SK-N-DZ (cell line): ENCODE measurements at regions not wholly inside any gene's neighbourhood (a gene's known extent, or its start where the extent isn't known, plus 50 kb on each side); places are given as distances from the start of the nearest gene placed in this dataset.
"Not testable (repeated sequence)": the region's sequence is repeated elsewhere in the genome, so short reads cannot be mapped to it uniquely, and the experiment has no call there.

Experiments
- DNase-seq: peaks from one replicate; pipeline ENCODE4 v3.0.0-alpha.2; 2015; ENCODE audit warnings: low spot score

DNA sequence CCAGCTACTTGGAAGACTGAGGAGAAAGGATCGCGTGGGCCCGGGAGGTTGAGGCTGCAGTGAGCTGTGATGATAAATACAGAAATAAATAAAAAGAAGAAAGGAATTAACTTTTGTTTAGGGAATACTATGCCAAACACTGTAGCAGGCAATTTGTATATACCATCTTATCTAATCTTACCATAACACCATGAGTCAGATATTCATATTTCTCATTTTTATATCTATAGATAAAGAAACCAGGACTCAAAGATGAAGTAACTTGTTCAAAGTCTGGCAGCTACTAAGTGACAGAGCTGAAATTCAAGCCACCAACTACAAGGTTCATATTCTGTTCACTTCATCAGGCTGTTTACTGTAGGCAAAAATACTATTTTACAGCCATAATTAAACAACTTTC is 119.2 kb upstream of the SLC39A10 start:
- DNase-seq, result no peak

DNA sequence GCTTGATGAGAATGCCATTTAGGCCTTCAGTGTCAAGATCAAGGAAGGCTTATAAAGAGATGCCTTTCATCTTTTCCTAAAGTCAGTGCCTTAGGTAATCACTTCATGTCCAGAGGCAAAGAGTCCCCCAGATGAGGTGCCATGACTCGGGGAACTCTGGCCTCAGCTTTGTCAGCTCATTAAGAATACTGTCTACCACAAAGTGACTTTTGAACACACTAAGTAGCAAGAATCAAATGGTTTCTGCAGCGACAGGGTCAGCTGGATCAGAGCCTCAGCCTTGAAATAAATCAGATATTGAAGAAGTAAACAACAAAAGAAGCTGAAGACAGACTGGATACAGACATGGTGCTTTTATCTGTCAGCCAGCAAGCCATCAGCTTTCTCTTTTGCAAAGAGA is 120.1 kb upstream of the SLC39A10 start:
- no peak for DNase-seq

- DNase-seq, result no peak
Observed at GRCh38 chr2:195535911-195536522, 121.0 kb upstream of the SLC39A10 start.

- no peak for DNase-seq
Observed at GRCh38 chr2:195534971-195535370, 122.1 kb upstream of the SLC39A10 start.

- no peak for DNase-seq
Observed at GRCh38 chr2:195533771-195534642, 123.0 kb upstream of the SLC39A10 start.

- no peak for DNase-seq
Observed at GRCh38 chr2:195532628-195533271, 124.3 kb upstream of the SLC39A10 start.

DNA sequence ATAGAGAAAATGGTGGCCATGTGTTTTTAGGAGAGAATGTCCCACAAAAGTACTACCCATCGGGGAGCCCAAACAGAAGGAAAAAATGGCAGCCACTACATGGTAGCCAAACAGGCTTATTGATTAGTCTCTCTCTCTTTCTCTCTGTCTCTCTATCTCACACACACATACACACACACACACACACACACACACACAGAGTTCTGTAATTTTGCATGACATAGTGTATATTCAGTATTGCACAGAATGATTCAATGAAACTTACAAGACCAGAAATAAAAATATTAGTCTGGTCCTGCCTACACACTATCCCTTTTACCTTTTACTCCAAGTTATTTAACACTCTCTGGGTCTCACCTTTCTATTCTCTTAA is 124.8 kb upstream of the SLC39A10 start:
- DNase-seq, result no peak

DNA sequence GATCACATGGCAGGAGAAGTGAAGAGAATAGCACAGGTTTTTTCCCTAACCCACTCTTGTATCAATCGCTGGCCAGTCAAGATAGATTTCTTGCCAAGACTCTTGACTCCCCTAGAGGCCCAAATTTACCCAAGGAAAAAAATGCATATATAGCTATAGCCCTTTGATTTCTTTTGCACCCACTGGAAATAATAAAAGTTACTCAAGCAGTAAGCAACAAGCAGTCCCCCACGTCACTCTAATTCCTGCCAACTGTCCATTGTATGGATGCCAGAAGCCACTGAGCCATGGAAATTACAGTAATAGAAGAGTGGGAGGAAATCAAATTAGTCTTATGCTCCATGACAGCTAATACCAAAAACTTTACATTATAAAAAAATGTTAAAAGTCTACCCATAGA is 125.3 kb upstream of the SLC39A10 start:
- DNase-seq, result no peak

DNA sequence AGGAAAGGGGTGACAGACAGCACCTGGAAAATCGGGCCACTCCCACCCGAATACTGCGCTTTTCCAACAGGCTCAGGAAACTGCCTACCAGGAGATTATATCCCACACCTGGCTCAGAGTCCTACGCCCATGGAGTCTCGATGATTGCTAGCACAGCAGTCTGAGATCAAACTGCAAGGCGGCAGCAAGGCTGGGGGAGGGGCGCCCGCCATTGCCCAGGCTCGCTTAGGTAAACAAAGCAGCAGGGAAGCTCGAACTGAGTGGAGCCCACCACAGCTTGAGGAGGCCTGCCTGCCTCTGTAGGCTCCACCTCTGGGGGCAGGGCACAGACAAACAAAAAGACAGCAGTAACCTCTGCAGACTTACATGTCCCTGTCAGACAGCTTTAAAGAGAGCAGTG is 133.8 kb upstream of the SLC39A10 start:
- not testable (repeated sequence) for DNase-seq

- DNase-seq, result no peak
Observed at GRCh38 chr2:195521589-195521988, 135.4 kb upstream of the SLC39A10 start.

DNA sequence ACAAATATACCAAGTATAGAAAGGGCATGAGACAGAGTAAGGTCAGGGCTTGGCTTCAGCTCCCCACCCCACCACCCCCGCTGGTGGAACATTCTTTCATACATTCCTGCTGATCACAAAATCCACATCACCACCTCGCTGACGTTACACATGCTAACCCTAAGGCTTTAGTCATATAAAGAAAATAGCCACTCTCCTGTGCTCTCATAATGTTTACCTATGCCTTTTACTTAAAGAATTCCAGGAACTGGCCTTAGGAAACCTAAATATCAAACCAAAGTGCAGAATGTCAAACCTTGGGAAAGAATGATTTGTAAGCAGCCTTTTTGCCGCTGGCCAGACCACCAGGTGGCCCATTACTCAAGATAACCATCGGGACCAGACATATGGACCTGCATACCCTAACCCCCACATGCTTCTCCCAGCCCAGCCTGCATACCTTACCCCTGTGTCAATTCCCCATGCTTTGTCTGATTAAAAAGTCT is 136.3 kb upstream of the SLC39A10 start:
- DNase-seq, result peak; percentile 40

- no peak for DNase-seq
Observed at GRCh38 chr2:195515551-195515950, 141.5 kb upstream of the SLC39A10 start.

DNA sequence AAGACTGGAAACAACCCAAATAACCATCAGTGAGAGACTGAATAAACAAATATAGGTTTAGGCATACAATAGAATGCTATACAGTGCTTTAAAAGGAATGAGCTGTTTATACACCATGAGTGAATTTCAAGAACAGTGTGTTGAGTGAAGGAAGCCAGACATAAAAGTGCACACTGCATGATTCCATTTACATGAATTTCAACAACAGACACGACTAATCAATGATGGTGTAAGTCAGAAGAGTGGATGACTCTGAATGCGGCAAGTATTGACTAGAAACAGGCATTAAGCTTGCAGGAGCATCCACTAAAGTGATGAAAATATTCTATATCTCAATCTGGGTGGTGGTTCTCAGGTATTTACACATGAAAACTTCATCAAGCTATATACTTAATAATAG is 142.7 kb upstream of the SLC39A10 start:
- DNase-seq, result no peak

DNA sequence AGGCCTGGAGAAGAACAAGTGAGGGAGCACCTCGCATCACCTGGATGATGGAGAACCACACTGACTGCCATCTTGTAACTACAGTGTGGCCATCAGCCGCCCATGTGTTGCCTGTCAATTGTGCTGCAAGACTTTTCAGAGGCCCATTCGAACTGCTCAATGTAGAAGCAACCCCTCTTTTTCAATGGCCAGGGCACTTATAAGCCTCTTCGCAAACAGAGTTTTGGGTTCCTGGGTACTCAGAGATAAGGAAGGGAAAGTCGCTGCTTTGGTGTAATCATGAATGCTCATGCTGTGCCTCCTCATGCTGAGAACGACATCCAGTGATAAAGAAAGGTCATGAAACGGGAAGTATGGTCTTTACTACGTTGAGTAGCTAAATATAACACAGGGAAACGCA is 143.9 kb upstream of the SLC39A10 start:
- no peak for DNase-seq

- no peak for DNase-seq
Observed at GRCh38 chr2:195509551-195509950, 147.5 kb upstream of the SLC39A10 start.

DNA sequence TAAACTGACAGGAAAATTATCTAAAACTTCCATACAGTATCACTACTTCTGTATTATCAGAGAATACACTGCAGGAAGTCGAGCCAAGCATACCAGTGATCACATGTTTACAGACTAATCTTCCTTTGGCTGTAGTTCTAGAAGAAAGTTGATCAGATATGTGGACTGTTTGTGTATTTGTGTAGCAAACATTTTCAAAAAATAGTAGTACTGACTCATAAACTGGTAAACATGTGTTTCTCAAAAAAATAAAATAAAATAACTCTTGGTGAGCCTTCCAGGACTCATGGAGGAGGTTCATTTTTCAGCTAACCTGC is 148.9 kb upstream of the SLC39A10 start:
- DNase-seq, result no peak

- DNase-seq, result no peak
Observed at GRCh38 chr2:195507447-195508138, 149.4 kb upstream of the SLC39A10 start.

DNA sequence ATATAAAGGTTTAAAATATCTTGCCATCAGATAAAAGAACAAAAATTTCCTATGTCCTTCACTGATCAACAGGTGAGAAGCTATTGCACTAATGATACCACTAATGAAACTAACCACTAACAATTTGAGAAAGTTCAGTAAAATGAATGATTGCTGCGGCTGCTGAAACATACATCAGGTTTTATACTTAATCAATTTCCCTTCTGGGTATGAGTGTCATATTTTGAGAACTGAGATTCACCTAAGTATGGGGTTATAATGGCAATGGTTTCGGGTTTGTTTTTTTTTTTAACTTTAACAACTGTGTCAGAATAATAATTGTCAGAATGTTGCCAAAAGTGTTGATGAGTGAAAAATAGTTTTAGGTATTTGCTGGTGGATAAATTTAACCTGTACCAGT is 151.3 kb upstream of the SLC39A10 start:
- no peak for DNase-seq

- no peak for DNase-seq
Observed at GRCh38 chr2:195503208-195503607, 153.8 kb upstream of the SLC39A10 start.

DNA sequence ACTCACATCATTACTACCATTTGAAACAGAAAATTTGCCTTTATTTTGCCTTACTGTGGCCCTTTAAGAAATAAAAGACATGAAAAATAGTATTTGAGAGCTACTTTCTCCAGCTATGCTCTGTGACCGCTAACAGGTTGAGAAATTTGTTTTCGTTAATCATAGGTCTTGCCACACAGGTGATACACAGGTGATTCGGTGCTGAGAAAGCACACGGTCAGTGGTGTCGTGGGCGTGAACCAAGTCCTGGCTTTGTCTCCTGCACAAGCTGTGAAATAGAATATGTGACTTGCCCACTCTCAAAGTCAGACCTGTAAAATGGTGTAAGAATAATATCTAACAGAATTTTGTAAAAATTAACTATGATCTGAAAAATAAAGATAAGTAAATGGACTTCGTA is 155.3 kb upstream of the SLC39A10 start:
- no peak for DNase-seq

- no peak for DNase-seq
Observed at GRCh38 chr2:195500879-195501278, 156.1 kb upstream of the SLC39A10 start.

GRCh38 chr2:195498839-195499490 is 158.1 kb upstream of the SLC39A10 start:
- no peak for DNase-seq
